MM.1S (cell line): ENCODE measurements at regions not wholly inside any gene's neighbourhood (a gene's known extent, or its start where the extent isn't known, plus 50 kb on each side); places are given as distances from the start of the nearest gene placed in this dataset.

ENCODE experiments used
- CTCF ChIP-seq: fragments of 300-600 bp; sonication (generic); IDR thresholded peaks from 2 replicates; pipeline ENCODE4 v1.5.1; 2016; ENCODE audit warnings: antibody characterized with exemption, low read length, mixed read lengths
- EZH2 ChIP-seq: fragments of 300-600 bp; sonication (generic); optimal IDR thresholded peaks from 2 replicates; pipeline ENCODE3; 2017; ENCODE audit warnings: low read depth, mild to moderate bottlenecking, antibody characterized with exemption, low read length, mixed read lengths
- EZH2phosphoT487 ChIP-seq: fragments of 300-600 bp; sonication (generic); IDR thresholded peaks from 2 replicates; pipeline ENCODE4 v1.6.1; 2018; ENCODE audit warnings: antibody characterized with exemption, low read length

GRCh38 chr17:70464995-70465394 lies 295.7 kb downstream of the KCNJ2 start:
- TF ChIP-seq CTCF (no peak), EZH2phosphoT487 (no peak), EZH2 (no peak)
